ENCODE measurements at regions not wholly inside any gene's neighbourhood (a gene's known extent, or its start where the extent isn't known, plus 50 kb on each side); places are given as distances from the start of the nearest gene placed in this dataset.

GRCh38 chr5:125325488-125326149, 579.2 kb upstream of the ZNF608 start:
- TF ChIP-seq CTCF (IDR thresholded peaks at IDR 0.05; ENCODE audit: control insufficient read depth, extremely low read depth, insufficient read depth) = no peak
- H3K4me3 ChIP-seq (ENCODE audit: low read depth, low read length) = no peak overlapping the region
- DNase-seq (ENCODE audit: low read depth) = no peak

- H3K4me3 ChIP-seq (ENCODE audit: low read depth, low read length) = no peak overlapping the region
- peak; percentile 51 for DNase-seq (ENCODE audit: low read depth)
- no peak for TF ChIP-seq CTCF (IDR thresholded peaks at IDR 0.05; ENCODE audit: control insufficient read depth, extremely low read depth, insufficient read depth)
Observed at GRCh38 chr5:125326150-125326510, 579.7 kb upstream of the ZNF608 start.

GRCh38 chr5:125327676-125328075, 581.2 kb upstream of the ZNF608 start:
- DNase-seq (ENCODE audit: low read depth) = no peak
- no peak overlapping the region for H3K4me3 ChIP-seq (ENCODE audit: low read depth, low read length)
- no peak for TF ChIP-seq CTCF (IDR thresholded peaks at IDR 0.05; ENCODE audit: control insufficient read depth, extremely low read depth, insufficient read depth)

- no peak overlapping the region for H3K4me3 ChIP-seq (ENCODE audit: low read depth, low read length)
- TF ChIP-seq CTCF (IDR thresholded peaks at IDR 0.05; ENCODE audit: control insufficient read depth, extremely low read depth, insufficient read depth) = no peak
- no peak for DNase-seq (ENCODE audit: low read depth)
Observed at GRCh38 chr5:125331987-125332598, 585.7 kb upstream of the ZNF608 start.

- TF ChIP-seq CTCF (IDR thresholded peaks at IDR 0.05; ENCODE audit: control insufficient read depth, extremely low read depth, insufficient read depth) = no peak
- DNase-seq (ENCODE audit: low read depth) = no peak
- no peak overlapping the region for H3K4me3 ChIP-seq (ENCODE audit: low read depth, low read length)
Observed at GRCh38 chr5:125333416-125333815, 587.0 kb upstream of the ZNF608 start.

- TF ChIP-seq CTCF (IDR thresholded peaks at IDR 0.05; ENCODE audit: control insufficient read depth, extremely low read depth, insufficient read depth) = no peak
- H3K4me3 ChIP-seq (ENCODE audit: low read depth, low read length) = no peak overlapping the region
- DNase-seq (ENCODE audit: low read depth) = no peak
Observed at GRCh38 chr5:125336401-125336800, 590.0 kb upstream of the ZNF608 start.

- H3K4me3 ChIP-seq (ENCODE audit: low read depth, low read length) = no peak overlapping the region
- no peak for DNase-seq (ENCODE audit: low read depth)
- no peak for TF ChIP-seq CTCF (IDR thresholded peaks at IDR 0.05; ENCODE audit: control insufficient read depth, extremely low read depth, insufficient read depth)
Observed at GRCh38 chr5:125337294-125337693, 590.9 kb upstream of the ZNF608 start.

Measured in LNCaP clone FGC (cell line).